HEK293 (cell line): ENCODE measurements at regions not wholly inside any gene's neighbourhood (a gene's known extent, or its start where the extent isn't known, plus 50 kb on each side); places are given as distances from the start of the nearest gene placed in this dataset.

Experiments used
- CTCF ChIA-PET: fragments of 350-600 bp; formaldehyde crosslinking; extraction: SDS; loops from one replicate; lab custom pipeline; 2021; ENCODE audit warnings: antibody characterized with exemption; lab: Yijun Ruan, JAX
- POLR2A ChIA-PET: fragments of 300-600 bp; formaldehyde crosslinking; extraction: SDS; loops from one replicate; lab custom pipeline; 2020; ENCODE audit warnings: antibody characterized with exemption, inconsistent platforms; lab: Yijun Ruan, JAX
- H3K27ac ChIP-seq: fragments of 200-500 bp; sonication (Bioruptor generic); 2 replicates; pipeline ENCODE4 v1.5.1; 2014; ENCODE audit warnings: low read depth, low read length, control low read depth, inconsistent platforms; ENCODE audit errors: extremely low read depth
- H3K36me3 ChIP-seq, 2 experiments: fragments of 200-500 bp in 1 of 2; sonication (Bioruptor generic) in 1 of 2; 1 replicate in 1 of 2; 2 replicates in 1 of 2; pipeline ENCODE4 v1.5.1; 2014 to 2017; ENCODE audit warnings: inconsistent platforms in 2 of 2, low read length in 2 of 2; ENCODE audit not compliant: control insufficient read depth in 2 of 2, insufficient read depth in 1 of 2
- H3K4me1 ChIP-seq: fragments of 200-500 bp; sonication (Bioruptor generic); 2 replicates; pipeline ENCODE4 v1.5.1; 2014; ENCODE audit warnings: mild to moderate bottlenecking, low read length, inconsistent platforms; ENCODE audit not compliant: control insufficient read depth, insufficient read depth
- H3K4me3 ChIP-seq: 2 replicates; pipeline ENCODE4 v1.5.1; 2011; ENCODE audit warnings: low read depth, mild to moderate bottlenecking, control low read depth, low read length, moderate library complexity
- H3K9me3 ChIP-seq: fragments of 200-500 bp; sonication (Bioruptor generic); 2 replicates; pipeline ENCODE4 v1.5.1; 2014; ENCODE audit warnings: low read depth, low read length, inconsistent platforms; ENCODE audit not compliant: control insufficient read depth, insufficient read depth
- GLIS1 ChIP-seq: fragments of 450-650 bp; formaldehyde crosslinking; IDR thresholded peaks from 2 replicates; pipeline ENCODE4 v1.5.1; 2016; ENCODE audit warnings: missing biosample characterization, missing genetic modification characterization
- KLF7 ChIP-seq: fragments of 450-650 bp; formaldehyde crosslinking; IDR thresholded peaks from 2 replicates; pipeline ENCODE4 v1.5.1; 2016; ENCODE audit warnings: missing biosample characterization, missing genetic modification characterization, borderline replicate concordance
- MEIS1 ChIP-seq: sonication (generic); formaldehyde crosslinking; IDR thresholded peaks from 2 replicates; pipeline ENCODE4 v1.8.1; 2022; ENCODE audit warnings: missing genetic modification reagents, mild to moderate bottlenecking, borderline replicate concordance
- PRDM10 ChIP-seq: fragments of 450-650 bp; formaldehyde crosslinking; IDR thresholded peaks from 2 replicates; pipeline ENCODE4 v1.5.1; 2016; ENCODE audit warnings: missing biosample characterization, missing genetic modification characterization
- PRDM4 ChIP-seq: fragments of 450-650 bp; formaldehyde crosslinking; IDR thresholded peaks from 2 replicates; pipeline ENCODE4 v1.5.1; 2017; ENCODE audit warnings: missing biosample characterization, missing genetic modification characterization
- SCRT2 ChIP-seq: fragments of 450-650 bp; formaldehyde crosslinking; IDR thresholded peaks from 2 replicates; pipeline ENCODE4 v1.5.1; 2016; ENCODE audit warnings: missing biosample characterization, missing genetic modification characterization
- ZBTB11 ChIP-seq: fragments of 450-650 bp; formaldehyde crosslinking; conservative IDR thresholded peaks from 2 replicates; pipeline ENCODE4 v1.5.1; 2016; ENCODE audit warnings: low read depth, missing biosample characterization, missing genetic modification characterization
- ZFP37 ChIP-seq: fragments of 450-650 bp; formaldehyde crosslinking; IDR thresholded peaks from 2 replicates; pipeline ENCODE4 v1.5.1; 2016; ENCODE audit warnings: missing biosample characterization, missing genetic modification characterization
- ZIC2 ChIP-seq: fragments of 450-650 bp; formaldehyde crosslinking; IDR thresholded peaks from 2 replicates; pipeline ENCODE4 v1.5.1; 2016; ENCODE audit warnings: missing biosample characterization, missing genetic modification characterization
- ZNF112 ChIP-seq: fragments of 450-650 bp; formaldehyde crosslinking; IDR thresholded peaks from 2 replicates; pipeline ENCODE4 v1.5.0; 2017; ENCODE audit warnings: missing biosample characterization, missing genetic modification characterization
- ZNF121 ChIP-seq: fragments of 450-650 bp; formaldehyde crosslinking; IDR thresholded peaks from 2 replicates; pipeline ENCODE4 v1.5.1; 2016; ENCODE audit warnings: missing biosample characterization, missing genetic modification characterization
- ZNF157 ChIP-seq: fragments of 450-650 bp; formaldehyde crosslinking; IDR thresholded peaks from 2 replicates; pipeline ENCODE4 v1.5.1; 2016; ENCODE audit warnings: missing biosample characterization, missing genetic modification characterization
- ZNF16 ChIP-seq: fragments of 450-650 bp; formaldehyde crosslinking; IDR thresholded peaks from 2 replicates; pipeline ENCODE4 v1.5.1; 2016; ENCODE audit warnings: low read depth, missing biosample characterization, missing genetic modification characterization
- ZNF174 ChIP-seq: fragments of 450-650 bp; formaldehyde crosslinking; IDR thresholded peaks from 2 replicates; pipeline ENCODE4 v1.5.0; 2017; ENCODE audit warnings: missing biosample characterization, mild to moderate bottlenecking, missing genetic modification characterization
- ZNF19 ChIP-seq: fragments of 450-650 bp; formaldehyde crosslinking; IDR thresholded peaks from 2 replicates; pipeline ENCODE4; 2016; ENCODE audit warnings: missing biosample characterization, missing genetic modification characterization, low read depth
- ZNF24 ChIP-seq: fragments of 450-650 bp; formaldehyde crosslinking; IDR thresholded peaks from 2 replicates; pipeline ENCODE4 v1.5.1; 2016; ENCODE audit warnings: missing biosample characterization, missing genetic modification characterization
- ZNF274 ChIP-seq, 2 experiments: fragments of 200-500 bp in 1 of 2; fragments of 450-650 bp in 1 of 2; sonication (Bioruptor generic) in 1 of 2; formaldehyde crosslinking in 1 of 2; IDR thresholded peaks; 2 replicates each; pipeline versions ENCODE4 v1.5.1 to v1.6.1; 2014 to 2016; ENCODE audit warnings: borderline replicate concordance in 1 of 2, inconsistent platforms in 1 of 2, low read length in 1 of 2, missing biosample characterization in 1 of 2, missing genetic modification characterization in 1 of 2
- ZNF302 ChIP-seq: fragments of 450-650 bp; formaldehyde crosslinking; IDR thresholded peaks from 2 replicates; pipeline ENCODE4 v1.5.1; 2016; ENCODE audit warnings: missing biosample characterization, missing genetic modification characterization, low read depth
- ZNF416 ChIP-seq: fragments of 450-650 bp; formaldehyde crosslinking; IDR thresholded peaks from 2 replicates; pipeline ENCODE4 v1.5.1; 2016; ENCODE audit warnings: missing biosample characterization, missing genetic modification characterization
- ZNF488 ChIP-seq: fragments of 450-650 bp; formaldehyde crosslinking; IDR thresholded peaks from 2 replicates; pipeline ENCODE4 v1.5.1; 2016; ENCODE audit warnings: missing biosample characterization, missing genetic modification characterization
- ZNF521 ChIP-seq: fragments of 450-650 bp; formaldehyde crosslinking; IDR thresholded peaks from 2 replicates; pipeline ENCODE4 v1.5.1; 2017; ENCODE audit warnings: missing biosample characterization, mild to moderate bottlenecking, missing genetic modification characterization
- ZNF610 ChIP-seq: fragments of 450-650 bp; formaldehyde crosslinking; IDR thresholded peaks from 2 replicates; pipeline ENCODE4 v1.5.1; 2016; ENCODE audit warnings: missing biosample characterization, missing genetic modification characterization, borderline replicate concordance
- ZNF670 ChIP-seq: fragments of 450-650 bp; formaldehyde crosslinking; IDR thresholded peaks from 2 replicates; pipeline ENCODE4 v1.5.1; 2016; ENCODE audit warnings: missing biosample characterization, missing genetic modification characterization, low read depth
- ZNF677 ChIP-seq: fragments of 450-650 bp; IDR thresholded peaks from 2 replicates; pipeline ENCODE4 v1.5.0; 2018; ENCODE audit warnings: missing biosample characterization, mild to moderate bottlenecking, missing genetic modification characterization, moderate library complexity
- ZNF692 ChIP-seq: fragments of 450-650 bp; formaldehyde crosslinking; IDR thresholded peaks from 2 replicates; pipeline ENCODE4 v1.5.1; 2016; ENCODE audit warnings: missing biosample characterization, missing genetic modification characterization
- ZNF777 ChIP-seq: fragments of 450-650 bp; formaldehyde crosslinking; IDR thresholded peaks from 2 replicates; pipeline ENCODE4 v1.5.1; 2017; ENCODE audit warnings: missing biosample characterization, missing genetic modification characterization, borderline replicate concordance
- ZSCAN30 ChIP-seq: fragments of 450-650 bp; IDR thresholded peaks from 2 replicates; pipeline ENCODE4 v1.5.1; 2018; ENCODE audit warnings: missing biosample characterization, mild to moderate bottlenecking, missing genetic modification characterization, moderate library complexity

- POLR2A ChIA-PET, result no interaction called here
Measured at GRCh38 chr1:70762386-70762785, 285.2 kb downstream of the PTGER3 start.

GRCh38 chr1:70764747-70765146 is 282.9 kb downstream of the PTGER3 start:
- H3K4me3 ChIP-seq, result no peak overlapping the region
- CTCF ChIA-PET, result no interaction called here
- POLR2A ChIA-PET, result no interaction called here
- no peaks in the 10 kb centered on the region for H3K4me1 ChIP-seq
- H3K36me3 ChIP-seq, result no peaks in the 10 kb centered on the region
- H3K9me3 ChIP-seq, result no peaks in the 10 kb centered on the region
- no peak overlapping the region for H3K27ac ChIP-seq
- no peak for TF ChIP-seq ZNF112 (tag by site-specific recombination)
- no peak for TF ChIP-seq PRDM10 (tag by site-specific recombination)
- no peak for TF ChIP-seq ZNF16 (tag by site-specific recombination)
- TF ChIP-seq ZNF521 (tag by site-specific recombination), result no peak
- TF ChIP-seq ZIC2 (tag by site-specific recombination), result no peak
- TF ChIP-seq ZNF488 (tag by site-specific recombination), result no peak
- no peak for TF ChIP-seq ZNF610
- no peak for TF ChIP-seq ZNF692
- no peak for TF ChIP-seq ZSCAN30
- TF ChIP-seq ZNF19 (tag by site-specific recombination), result no peak

More at GRCh38 chr1:70762386-70762785, 285.2 kb downstream of the PTGER3 start:
- no peaks in the 10 kb centered on the region for H3K9me3 ChIP-seq
- TF ChIP-seq PRDM4 (tag by site-specific recombination) (no peak), ZNF302 (tag by site-specific recombination) (no peak), MEIS1 (CRISPR knock-in tag) (no peak), ZNF416 (tag by site-specific recombination) (no peak), KLF7 (tag by site-specific recombination) (no peak), SCRT2 (tag by site-specific recombination) (no peak), ZNF274 (IDR thresholded peaks at IDR 0.05; ENCODE audit: low read length) (no peak), ZNF274 (tag by site-specific recombination; IDR thresholded peaks at IDR 0.05; ENCODE audit: borderline replicate concordance) (no peak), ZBTB11 (tag by site-specific recombination) (no peak), ZNF157 (no peak), ZNF24 (tag by site-specific recombination) (no peak), ZNF670 (no peak), ZNF121 (no peak), ZFP37 (tag by site-specific recombination) (no peak), ZNF677 (tag by site-specific recombination) (no peak), ZNF174 (tag by site-specific recombination) (no peak), GLIS1 (no peak), ZNF777 (tag by site-specific recombination) (no peak)
- CTCF ChIA-PET, result no interaction called here
- no peak overlapping the region for H3K27ac ChIP-seq
- no peaks in the 10 kb centered on the region for H3K36me3 ChIP-seq
- no peak overlapping the region for H3K4me3 ChIP-seq
- H3K4me1 ChIP-seq, result no peaks in the 10 kb centered on the region
